GM19455 (cell line): ENCODE measurements at regions not wholly inside any gene's neighbourhood (a gene's known extent, or its start where the extent isn't known, plus 50 kb on each side); places are given as distances from the start of the nearest gene placed in this dataset.
"Not testable (repeated sequence)": the region's sequence is repeated elsewhere in the genome, so short reads cannot be mapped to it uniquely, and the experiment has no call there.

ENCODE experiments used
- ATAC-seq: cut with Tn5 transposase; IDR thresholded peaks from one replicate; pipeline ENCODE4 v1.9.1; 2021; ENCODE audit not compliant: unreplicated experiment

DNA sequence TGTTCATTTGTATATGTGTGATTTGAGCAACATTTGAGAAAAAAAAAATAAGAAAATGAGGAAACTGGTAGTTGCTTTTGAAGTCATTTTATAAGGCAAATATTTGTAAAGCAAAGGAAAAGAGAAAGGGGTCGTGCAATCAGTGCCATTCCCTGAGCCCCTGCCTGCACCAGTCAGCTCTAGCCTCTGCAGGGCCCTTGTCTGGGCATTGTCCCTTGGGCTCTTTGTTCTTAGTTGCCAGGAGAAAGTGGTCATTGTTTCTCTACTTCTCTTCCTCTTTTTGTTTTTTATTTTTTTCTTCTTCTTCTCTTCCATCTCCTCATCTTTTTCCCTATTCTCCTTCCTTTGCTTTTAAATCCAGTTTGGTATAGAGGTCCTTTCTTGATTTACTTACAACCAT, 175.3 kb upstream of the CREB1 start:
- no peak for ATAC-seq

DNA sequence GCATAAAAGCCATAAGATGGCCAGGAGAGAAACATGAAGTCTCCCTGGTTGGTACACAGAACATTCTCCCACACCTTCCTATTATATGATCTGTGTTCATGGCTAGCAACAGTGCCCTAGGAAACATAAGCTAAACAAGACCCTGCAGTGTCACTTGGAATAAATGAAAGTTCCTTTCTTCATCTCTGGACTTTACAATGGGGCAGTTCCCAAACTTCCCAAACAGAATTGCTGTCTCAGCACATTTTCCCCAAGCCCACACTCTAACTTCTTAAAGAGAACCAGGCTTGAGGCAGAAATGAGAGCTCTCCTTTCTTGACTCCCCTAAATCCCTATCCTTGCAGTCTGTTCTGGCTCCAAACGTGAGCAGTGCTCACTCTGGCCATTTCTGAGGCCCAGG, 173.2 kb upstream of the CREB1 start:
- ATAC-seq = no peak

DNA sequence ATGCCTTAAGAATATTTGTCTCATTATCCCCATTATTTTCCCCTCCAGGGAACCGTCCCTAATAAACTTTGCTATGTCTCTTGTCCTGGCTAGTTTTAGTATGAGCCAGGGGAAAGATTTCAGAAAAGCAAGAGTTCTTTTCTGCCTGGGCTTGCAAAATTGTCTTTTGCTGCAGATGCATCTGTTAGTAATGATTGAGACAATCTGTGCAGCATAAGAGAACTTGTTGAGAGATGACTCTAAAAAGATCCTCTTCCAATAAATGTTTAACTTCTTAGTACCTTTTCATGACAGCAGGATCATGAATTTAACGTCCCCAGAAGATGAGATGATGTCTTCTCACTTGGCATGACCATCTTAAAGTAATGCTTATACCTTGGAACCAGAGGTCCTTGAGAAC, 172.5 kb upstream of the CREB1 start:
- ATAC-seq = no peak

DNA sequence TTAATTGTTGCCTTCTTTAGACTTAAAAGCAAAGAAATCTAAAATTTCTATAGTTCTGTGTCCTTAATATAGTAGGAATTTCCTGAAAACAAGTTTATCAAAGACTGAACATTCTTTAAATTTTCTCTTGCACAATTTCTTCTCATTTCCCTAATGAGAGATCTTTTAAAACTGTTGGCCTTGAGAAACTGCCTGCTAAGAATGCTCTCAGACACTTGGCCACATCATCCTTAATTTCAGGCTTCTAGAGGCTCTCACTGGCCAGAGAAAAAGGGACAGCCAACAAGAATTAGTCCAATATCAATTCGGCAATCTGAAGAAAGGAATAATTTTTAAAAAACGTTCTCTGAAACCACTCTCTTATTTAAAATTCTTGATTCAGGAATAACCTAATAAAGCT, 167.0 kb upstream of the CREB1 start:
- ATAC-seq = no peak

DNA sequence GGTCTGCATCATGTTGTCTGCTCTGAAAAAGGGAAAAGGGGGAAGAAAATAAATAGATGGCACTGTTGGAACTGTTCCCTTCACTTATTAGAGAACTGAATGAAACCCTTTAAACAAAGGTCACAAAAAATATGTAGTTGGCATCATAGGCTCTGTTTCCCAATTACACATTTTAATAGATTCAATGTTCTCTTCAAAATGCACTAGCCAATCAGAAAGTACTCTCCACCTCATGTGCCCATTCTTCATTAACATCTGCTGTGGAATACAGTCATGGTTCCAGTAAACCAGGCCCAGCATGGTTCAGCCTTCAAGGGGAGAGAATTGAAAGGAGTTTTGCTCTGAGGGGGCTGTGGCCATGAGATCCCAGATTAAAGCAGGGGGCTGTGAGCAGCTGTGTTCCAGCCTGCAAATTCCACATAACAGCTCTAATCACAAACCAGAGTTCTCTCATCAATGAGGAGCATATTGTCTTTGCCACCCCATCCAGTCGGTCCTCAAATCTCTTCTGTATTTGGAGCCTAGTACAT, 165.9 kb upstream of the CREB1 start:
- no peak for ATAC-seq

DNA sequence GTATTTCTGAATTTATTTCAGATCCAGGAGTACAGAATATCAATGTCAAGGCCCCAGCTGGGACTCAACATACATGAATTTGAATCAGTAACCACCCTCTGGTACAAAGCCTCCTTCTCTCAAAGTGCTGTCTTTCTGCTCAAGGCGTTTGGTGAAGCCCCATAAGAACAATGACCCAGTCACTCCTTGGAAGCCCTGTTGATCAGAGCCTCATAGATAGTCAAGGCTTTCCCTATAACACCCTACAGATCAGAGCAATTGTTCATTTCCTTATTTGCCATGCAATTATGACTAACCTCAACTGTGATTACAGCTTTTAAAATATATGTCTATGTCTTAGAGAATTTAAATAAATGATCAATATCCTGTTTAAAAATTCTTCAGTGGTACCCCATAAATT, 159.1 kb upstream of the CREB1 start:
- ATAC-seq = no peak

DNA sequence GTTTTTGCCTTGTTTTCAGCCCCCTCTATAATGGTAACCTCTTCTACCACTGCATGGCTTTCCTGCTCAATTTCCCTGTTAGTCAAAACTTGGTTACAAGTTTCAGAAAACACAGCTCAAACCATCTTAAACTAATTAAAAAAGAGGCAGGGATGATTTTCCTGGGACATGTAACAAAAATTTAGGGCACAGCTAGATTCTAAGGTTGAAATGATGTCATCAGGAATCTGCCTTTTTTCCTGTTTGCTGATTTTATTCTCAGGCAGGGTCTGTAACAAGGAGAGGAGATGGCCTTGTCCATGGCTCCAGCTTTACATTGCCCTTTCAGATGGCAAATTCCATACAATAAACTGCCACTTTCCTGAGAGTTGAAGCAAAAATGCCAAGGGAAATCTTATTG, 157.9 kb upstream of the CREB1 start:
- no peak for ATAC-seq

DNA sequence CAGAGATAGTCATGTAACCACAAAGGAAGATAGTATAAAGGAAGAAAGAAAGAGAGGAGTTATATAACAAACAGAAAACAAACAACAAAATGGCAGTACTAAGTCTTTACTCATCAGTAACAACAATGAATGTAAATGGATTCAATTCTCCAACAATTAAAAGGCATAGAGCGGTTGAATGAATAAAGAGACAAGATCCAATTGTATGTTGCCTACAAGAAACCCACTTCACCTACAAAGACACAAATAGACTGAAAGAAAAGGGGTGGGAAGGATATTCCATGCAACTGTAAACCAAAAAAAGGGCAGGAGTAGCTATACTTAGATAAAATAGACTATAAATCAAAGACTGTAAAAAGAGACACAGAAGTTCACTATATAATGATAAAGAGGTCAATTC, 157.3 kb upstream of the CREB1 start:
- ATAC-seq = no peak

DNA sequence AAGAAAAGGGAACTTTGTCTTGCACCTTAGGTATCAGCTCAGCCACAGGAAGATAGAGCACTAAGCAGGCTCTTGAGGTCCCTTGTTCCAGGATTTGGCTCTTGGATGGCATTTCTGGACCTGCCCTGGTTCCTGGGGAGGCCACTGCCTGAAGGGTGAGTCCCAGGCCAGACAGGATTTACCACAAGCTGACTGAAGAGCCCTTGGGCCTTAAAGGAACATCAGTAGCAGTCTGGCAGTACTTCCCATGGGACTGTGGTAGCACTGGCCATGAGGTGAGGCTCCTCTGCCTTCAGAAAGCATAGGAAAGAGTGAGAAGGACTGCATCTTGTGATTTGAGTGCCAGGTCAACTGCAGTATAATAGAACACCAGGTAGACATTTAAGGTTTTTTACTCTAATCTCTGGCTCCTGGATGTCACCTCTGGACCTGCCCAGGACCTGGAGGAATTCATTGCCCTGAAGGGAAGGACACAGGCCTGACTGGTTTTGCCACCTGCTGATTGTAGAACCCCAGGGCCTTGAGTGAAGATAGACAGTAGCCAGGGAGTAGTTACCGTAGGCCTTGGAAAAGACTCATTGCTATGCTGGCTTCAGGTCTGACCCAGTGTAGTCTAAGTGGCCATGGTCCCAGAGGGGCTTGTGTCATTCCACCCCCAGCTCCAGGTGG, 154.4 kb upstream of the CREB1 start:
- ATAC-seq = no peak

DNA sequence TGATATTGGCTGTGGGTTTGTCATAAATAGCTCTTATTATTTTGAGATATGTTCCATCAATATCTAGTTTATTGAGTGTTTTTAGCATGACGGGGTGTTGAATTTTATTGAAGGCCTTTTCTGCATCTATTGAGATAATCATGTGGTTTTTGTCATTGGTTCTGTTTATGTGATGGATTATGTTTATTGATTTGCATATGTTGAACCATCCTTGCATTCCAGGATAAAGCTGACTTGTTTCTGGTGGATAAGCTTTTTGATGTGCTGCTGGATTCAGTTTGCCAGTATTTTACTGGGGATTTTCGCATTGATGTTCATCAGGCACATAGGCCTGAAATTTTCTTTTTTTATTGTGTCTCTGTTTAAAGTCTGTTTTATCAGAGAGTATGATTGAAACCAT, 151.1 kb upstream of the CREB1 start:
- ATAC-seq = not testable (repeated sequence)

DNA sequence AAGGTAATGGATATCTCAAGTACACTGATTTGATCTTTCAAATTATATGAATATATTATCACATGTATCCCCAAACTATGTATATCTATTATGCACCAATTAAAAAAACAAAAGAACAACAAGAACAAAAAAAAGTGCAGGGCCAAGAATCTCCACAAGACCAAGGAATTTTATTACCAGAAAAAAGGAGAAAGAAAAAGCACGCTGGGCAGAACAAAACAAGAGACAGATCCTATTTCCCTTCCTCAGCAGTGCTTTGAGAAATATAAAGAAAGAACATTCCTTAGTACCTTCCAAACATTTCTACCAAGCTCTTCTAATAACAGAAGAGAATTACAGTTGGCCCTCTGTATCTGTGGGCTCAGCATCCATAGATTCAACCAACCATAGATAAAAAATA, 144.7 kb upstream of the CREB1 start:
- no peak for ATAC-seq

DNA sequence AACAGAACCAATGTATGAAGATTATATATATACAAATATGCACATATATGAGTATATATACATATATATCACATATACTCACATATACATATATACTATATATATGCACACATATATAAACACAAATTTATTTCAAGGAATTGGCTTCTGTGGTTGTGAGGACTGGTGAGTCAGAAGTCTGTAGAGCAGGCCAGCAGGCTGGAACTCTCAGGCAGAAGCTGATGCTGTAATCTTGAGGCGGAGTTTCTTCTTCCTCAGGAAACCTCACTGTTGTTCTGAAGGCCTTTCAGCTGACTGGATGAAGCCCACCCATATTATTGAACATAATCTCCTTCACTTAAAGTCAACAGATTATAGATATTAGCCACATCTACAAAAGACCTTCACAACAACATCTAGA, 143.9 kb upstream of the CREB1 start:
- ATAC-seq = no peak

DNA sequence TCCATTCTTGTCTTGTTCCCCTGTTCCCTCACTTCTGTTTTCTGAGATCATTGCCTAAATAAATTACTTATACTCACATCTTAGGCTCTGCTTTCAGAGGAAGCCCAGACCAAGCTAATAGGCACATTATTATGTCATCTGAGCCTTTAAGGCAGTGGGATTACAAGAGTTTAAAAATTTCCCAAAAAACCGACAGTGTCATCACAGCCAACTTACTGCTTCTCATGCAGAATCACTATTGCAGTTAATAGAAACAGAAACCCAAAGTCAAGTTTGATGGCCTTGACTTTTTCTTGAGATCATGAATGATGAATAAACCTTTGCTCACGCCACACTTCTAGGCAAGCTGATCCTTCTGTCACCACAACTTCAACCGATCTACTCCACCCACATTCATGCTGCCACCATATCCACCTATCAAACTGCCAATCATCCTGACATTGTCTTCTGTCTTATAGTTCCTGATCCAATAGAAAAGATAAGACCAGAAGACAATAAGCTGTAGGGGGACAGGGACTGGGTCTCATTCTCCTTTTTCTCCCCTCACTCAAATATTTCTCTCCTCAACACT, 142.7 kb upstream of the CREB1 start:
- no peak for ATAC-seq

DNA sequence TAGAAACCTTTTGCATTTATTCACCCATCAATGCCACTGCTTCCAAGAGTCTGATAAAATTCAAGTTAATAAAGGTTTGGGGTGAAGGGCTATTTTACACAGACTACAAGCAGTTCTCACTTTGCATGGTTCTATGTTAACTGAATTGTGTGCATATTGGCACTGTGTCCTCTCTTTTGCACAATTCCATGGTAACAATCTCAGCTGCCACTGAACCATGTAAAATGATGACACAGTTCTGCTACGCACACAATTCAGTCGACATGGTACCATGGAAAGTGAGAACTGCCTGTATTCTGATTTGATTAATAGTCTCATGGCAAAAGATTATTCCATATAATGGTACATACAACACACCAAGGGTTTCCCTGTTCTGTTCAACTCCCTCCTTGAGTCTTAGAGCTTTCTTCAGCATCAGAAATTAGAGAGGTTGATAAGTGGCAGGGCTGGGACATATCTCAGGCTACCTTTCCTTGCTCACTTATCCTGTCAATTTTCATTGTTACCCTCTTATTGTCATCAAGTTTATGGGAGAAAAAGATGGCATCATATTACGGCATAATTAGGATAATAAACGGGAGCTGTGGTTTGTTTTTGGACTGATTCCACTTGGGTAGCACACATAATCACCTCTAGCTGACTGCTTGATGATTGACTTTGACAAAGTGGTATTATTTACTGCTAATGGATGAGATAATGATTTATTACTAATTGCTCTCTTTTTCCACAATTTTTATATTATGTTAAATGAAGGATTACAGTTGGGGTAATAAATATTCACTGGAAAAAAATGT, 139.3 kb upstream of the CREB1 start:
- ATAC-seq = no peak

DNA sequence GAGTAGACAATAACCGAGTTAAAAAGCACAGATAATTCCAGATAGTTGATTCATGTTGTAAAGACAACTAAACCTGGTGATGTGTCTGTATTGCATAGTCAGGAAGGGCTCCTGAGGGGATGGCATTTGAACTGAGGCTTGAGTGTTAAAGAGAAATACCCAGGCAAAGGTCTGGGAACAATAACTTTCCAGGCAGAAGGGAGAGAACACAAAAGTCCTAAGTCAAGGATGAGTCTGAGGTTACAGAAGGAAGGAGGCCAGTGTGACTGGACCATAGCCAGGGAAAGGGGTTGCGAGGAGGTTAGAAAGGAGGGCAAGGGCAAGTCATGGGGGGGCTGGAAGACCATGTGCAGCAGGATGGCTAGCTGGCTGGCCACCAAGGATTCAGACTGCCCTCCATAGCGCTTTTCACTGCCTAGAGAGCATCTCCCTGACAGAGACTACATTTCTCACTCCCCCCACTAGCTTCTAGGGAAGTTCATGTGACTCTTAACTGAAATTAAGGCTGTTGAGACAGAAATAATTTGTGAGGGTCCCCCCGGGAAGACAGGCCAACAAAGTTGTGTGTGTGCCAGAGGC, 135.5 kb upstream of the CREB1 start:
- ATAC-seq = no peak

DNA sequence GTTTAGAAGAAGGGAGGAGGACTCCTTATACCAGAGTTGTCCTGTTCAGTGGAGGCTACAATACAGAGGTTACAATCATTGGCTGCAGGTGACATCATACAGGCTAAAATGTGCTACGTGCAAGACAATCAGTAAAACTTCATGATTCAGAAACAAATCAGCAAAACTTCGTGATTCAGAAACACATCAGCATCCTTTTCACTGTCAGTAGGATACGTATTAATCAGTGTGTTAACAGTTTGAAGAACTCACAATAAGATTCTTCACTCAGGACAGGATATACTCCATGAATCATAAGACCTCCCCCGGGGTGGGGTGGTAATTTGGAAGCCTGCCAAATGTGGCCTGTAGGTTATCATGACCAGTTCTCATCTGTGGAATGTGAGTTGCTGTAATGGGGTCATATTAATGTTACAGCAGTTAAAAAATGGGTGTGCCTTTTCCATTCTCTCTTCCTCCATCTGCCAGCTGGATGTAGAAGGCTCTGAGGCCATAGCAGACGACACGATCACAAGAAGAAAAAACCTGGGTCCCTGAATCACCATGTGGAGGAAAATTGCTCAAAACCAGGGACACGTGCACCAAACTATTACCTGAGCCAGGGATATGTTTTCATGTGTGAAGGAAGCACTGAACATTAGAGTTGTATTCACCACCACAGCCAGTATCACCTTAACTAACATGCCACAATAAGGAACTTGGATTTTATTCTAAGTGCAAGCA, 134.8 kb upstream of the CREB1 start:
- no peak for ATAC-seq

DNA sequence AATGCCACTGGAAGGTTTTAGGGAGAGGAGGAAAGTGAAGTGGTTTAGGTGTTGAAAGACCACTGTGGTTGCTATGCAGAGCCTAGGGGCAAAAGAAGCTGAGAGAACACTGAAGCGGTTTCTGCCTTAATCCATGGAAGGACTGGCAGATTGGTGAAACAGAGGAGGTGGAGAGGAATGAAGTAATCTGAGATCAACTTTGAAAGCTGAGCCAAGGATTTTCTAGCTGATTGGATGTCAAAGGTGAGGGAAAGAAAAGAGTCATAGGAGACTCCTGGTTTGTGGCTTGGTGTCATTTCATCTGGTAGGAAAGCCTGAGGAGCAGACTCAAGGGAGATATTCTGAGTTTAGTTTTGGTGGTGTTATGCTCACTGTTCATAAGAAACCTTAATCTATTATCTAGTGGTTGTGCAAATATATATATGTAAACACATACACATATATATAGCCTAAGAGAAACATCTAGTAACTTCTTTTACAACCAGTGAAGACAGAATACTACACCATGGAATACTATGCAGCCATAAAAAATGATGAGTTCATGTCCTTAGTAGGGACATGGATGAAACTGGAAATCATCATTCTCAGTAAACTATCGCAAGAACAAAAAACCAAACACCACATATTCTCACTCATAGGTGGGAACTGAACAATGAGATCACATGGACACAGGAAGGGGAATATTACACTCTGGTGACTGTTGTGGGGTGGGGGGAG, 134.1 kb upstream of the CREB1 start:
- ATAC-seq = no peak

DNA sequence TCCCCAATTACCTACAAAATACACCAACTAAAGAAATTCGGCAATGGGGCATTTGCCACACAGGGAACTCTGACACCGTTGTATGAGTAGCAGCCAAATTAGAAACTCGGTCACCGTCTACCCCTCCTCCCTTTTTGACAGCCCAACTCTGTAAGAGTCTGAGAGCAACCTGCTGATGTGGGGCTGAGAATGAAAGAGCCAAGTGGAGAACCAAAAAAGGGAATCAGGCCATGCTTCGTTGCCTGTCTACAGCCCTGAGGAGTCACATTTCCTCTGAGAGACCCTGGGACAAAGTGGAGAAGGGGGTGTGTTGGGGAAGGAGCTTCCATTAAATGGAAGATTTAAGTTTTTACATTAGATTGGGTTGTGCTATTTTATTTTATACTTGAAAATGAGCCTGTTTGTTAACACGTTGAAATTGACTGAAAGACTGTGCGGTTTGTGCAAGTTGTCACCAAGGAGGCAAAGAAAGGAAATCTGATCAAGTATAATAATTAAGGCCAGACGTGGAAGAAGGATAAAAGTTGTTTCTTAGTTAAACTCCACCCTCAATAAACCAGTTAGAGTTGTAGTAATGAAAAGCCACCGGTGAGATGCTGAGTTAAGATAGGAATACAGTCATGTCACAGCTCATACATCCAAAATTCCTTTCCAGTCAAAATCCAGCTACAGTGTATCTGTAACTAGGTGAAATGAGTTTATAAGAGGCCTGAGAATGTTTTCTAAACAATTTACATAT, 131.7 kb upstream of the CREB1 start:
- ATAC-seq = no peak

DNA sequence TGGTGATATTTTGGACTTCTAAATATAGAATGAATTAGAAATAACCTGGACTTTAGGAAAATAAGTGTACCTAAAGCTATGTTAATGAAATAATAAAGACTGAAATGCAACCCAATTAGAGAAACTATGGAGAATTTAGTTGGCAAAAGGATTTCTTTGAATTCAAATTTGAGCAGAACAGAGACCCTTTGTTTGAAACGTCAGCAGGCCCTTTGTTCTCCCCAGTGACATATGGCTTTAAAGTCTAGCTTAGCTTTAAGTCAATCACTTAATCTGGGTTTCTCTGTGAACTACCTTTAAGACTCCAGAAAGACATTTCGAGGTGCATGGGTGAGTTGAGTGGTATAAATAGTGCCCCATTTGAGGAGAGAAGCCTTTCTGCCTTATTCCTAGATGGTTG, 130.5 kb upstream of the CREB1 start:
- no peak for ATAC-seq

DNA sequence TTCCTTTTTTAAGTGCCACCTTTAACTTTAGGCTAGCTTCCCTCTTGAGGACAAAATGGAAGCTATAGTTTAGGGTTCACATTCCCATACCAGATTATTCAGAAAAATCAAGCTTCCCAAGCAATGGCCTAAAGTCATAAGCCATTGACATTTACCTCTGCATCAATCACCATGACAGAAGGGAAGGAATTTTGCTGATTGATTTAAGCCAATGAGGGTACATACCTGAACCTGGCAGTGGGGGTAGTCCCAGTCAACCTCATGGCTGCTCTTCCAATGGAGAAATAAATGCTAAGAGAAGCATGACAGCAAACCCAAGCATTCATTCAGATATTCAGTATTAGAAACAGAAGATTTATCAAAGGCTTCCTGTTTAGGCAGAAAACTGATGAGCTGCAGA, 128.4 kb upstream of the CREB1 start:
- no peak for ATAC-seq
